ENCODE measurements at regions not wholly inside any gene's neighbourhood (a gene's known extent, or its start where the extent isn't known, plus 50 kb on each side); places are given as distances from the start of the nearest gene placed in this dataset.
A peak's percentile ranks its signal among the peaks of the same experiment; 100 is the strongest.

GRCh38 chr4:24471486-24472160, 112.7 kb downstream of the DHX15 start:
- Histone ChIP-seq H3K27me3 (no peaks in the 10 kb centered on the region), H3K9me3 (no peaks in the 10 kb centered on the region), H3K27ac (peak overlapping the region in 1 of 2 donors; percentile 68), H3K36me3 (ENCODE audit: low read depth, missing control alignments) (no peaks in the 10 kb centered on the region), H3K4me1 (peaks cover 11% of the 10 kb centered on the region), H3K4me3 (peak overlapping the region; percentile 51 to 69)
- 0% methylated on average over 2 to 50 of the region's 50 CpGs for WGBS, 2 donors
- TF ChIP-seq POLR2A (IDR thresholded peaks at IDR 0.05) (no peak), CTCF (IDR thresholded peaks at IDR 0.05) (no peak)
- peak; percentile 18 for DNase-seq
- intact Hi-C loops (cut with DNase I; ENCODE audit: low total_unique reads), result no loop called here

DNA sequence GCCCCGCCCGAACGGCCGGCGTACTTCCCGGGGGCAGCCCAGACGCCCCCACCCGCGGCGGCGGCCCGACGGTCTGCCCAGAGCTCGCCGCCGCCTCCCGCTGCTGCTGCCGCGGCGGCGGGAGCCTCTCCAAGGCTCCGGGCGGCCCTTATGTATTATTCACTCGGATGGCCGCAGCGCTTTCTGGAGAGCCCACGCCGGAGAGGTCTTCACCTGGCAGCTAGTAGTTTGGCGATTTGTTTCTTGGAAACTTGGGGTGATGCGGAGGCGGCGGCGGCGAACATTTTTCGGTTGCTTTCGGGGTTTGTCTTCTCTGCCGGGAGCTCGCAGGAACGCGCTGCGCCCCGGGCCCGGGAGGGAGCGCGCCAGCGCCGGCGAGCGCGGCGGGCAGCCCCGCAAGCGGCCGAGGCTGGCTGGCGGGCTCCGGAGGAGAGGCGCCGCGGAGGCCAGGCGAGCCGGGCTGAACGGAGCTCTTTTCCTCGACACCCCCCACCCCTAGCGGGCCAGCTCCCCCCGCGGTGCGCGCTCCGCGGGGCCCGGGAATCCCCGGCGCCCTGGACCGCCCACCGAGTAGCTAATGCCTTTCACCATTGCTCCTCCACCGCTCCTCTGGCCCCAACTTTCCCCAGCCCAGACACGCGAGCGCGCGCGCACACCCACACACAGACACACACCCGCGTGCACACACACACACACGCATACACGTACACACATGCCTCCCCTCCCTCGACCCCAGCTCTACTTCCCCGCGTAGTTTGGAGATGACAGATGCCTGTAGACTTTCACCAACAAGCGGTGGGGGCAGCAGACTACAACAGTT, 113.5 kb downstream of the DHX15 start:
- H3K4me3 ChIP-seq, result peak overlapping the region; percentile 51 to 69
- no peaks in the 10 kb centered on the region for H3K27me3 ChIP-seq
- no peaks in the 10 kb centered on the region for H3K9me3 ChIP-seq
- H3K36me3 ChIP-seq (ENCODE audit: low read depth, missing control alignments), result no peaks in the 10 kb centered on the region
- H3K4me1 ChIP-seq, result peaks cover 11% of the 10 kb centered on the region
- peak; percentile 37 for DNase-seq
- WGBS, 2 donors, result 0 to 1% methylated on average over 15 to 89 of the region's 90 CpGs
- intact Hi-C loops (cut with DNase I; ENCODE audit: low total_unique reads), result no loop called here
- peak overlapping the region in 1 of 2 donors; percentile 68 for H3K27ac ChIP-seq
- no peak for TF ChIP-seq POLR2A (IDR thresholded peaks at IDR 0.05)
- no peak for TF ChIP-seq CTCF (IDR thresholded peaks at IDR 0.05)

DNA sequence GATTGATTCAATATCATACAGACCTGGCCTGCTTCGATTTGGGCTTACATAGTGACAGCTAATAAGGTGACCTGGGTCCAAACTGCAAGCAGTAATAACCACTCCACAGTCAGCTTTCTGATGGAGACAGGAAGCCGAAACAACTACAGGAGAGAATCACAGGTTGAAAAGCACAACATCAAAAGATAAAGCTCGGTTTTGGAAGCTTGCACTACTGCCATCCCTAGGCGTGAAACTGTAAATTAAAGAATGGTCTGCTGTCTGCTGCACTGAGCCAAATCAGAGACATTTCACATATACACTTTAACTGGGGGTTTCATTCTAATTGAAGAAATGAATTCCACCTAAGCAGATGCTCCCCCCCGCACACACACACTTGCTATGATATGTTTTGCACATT, 116.3 kb downstream of the DHX15 start:
- Histone ChIP-seq H3K4me1 (peaks cover 5% of the 10 kb centered on the region), H3K27ac (no peak overlapping the region), H3K36me3 (ENCODE audit: low read depth, missing control alignments) (no peaks in the 10 kb centered on the region), H3K9me3 (no peaks in the 10 kb centered on the region), H3K4me3 (no peak overlapping the region), H3K27me3 (no peaks in the 10 kb centered on the region)
- no peak for TF ChIP-seq POLR2A (IDR thresholded peaks at IDR 0.05)
- 92 to 95% methylated on average over 5 of the region's 5 CpGs for WGBS, 2 donors
- intact Hi-C loops (cut with DNase I; ENCODE audit: low total_unique reads), result no loop called here
- DNase-seq, result no peak

- DNase-seq, result no peak
- Histone ChIP-seq H3K27me3 (no peaks in the 10 kb centered on the region), H3K4me3 (no peak overlapping the region), H3K27ac (no peak overlapping the region), H3K9me3 (no peaks in the 10 kb centered on the region), H3K4me1 (peaks cover 2% of the 10 kb centered on the region), H3K36me3 (ENCODE audit: low read depth, missing control alignments) (no peaks in the 10 kb centered on the region)
- WGBS, 2 donors, result 90 to 92% methylated on average over 7 of the region's 7 CpGs
- no peak for TF ChIP-seq POLR2A (IDR thresholded peaks at IDR 0.05)
- TF ChIP-seq CTCF (IDR thresholded peaks at IDR 0.05), result no peak
- intact Hi-C loops (cut with DNase I; ENCODE audit: low total_unique reads), result no loop called here
Measured at GRCh38 chr4:24464566-24464965, 119.8 kb downstream of the DHX15 start.

- H3K36me3 ChIP-seq (ENCODE audit: low read depth, missing control alignments), result no peaks in the 10 kb centered on the region
- H3K4me3 ChIP-seq, result no peak overlapping the region
- no peaks in the 10 kb centered on the region for H3K4me1 ChIP-seq
- TF ChIP-seq POLR2A (IDR thresholded peaks at IDR 0.05), result no peak
- H3K9me3 ChIP-seq, result no peaks in the 10 kb centered on the region
- 88 to 97% methylated on average over 2 of the region's 2 CpGs for WGBS, 2 donors
- no peak for DNase-seq
- no peak overlapping the region for H3K27ac ChIP-seq
- intact Hi-C loops (cut with DNase I; ENCODE audit: low total_unique reads), result no loop called here
- H3K27me3 ChIP-seq, result no peaks in the 10 kb centered on the region
Measured at GRCh38 chr4:24456431-24456830, 127.9 kb downstream of the DHX15 start.
